IMR-90 (cell line): ENCODE measurements at regions not wholly inside any gene's neighbourhood (a gene's known extent, or its start where the extent isn't known, plus 50 kb on each side); places are given as distances from the start of the nearest gene placed in this dataset.

Experiments used
- ATAC-seq: fragments of 200-7000 bp; cut with Tn5 transposase; 2 replicates; pipeline ENCODE4 v1.9.1; 2020; ENCODE audit warnings: low read depth, mild to moderate bottlenecking, moderate library complexity
- BruUV-seq: library from RNA; stranded (reverse); fragments of 400-500 nt; replicated peaks from 2 replicates; lab custom pipeline; 2021; lab: Mats Ljungman, UMichigan
- CTCF ChIA-PET: fragments of 300-600 bp; formaldehyde crosslinking; extraction: SDS; loops from one replicate; lab custom pipeline; 2021; ENCODE audit warnings: antibody characterized with exemption; lab: Yijun Ruan, JAX
- POLR2A ChIA-PET: fragments of 300-600 bp; sonication (Branson Sonifier 250); formaldehyde crosslinking; loops from one replicate; lab custom pipeline; 2022; ENCODE audit warnings: antibody characterized with exemption; ENCODE audit not compliant: unreplicated experiment; lab: Charles Lee
- DNase-seq: peaks from one replicate; pipeline ENCODE4 v3.0.0; 2013
- H2AFZ ChIP-seq: replicated peaks from 2 replicates; pipeline ENCODE3; 2013; ENCODE audit warnings: low read length, mild to moderate bottlenecking; ENCODE audit not compliant: poor library complexity
- H2AK5ac ChIP-seq: 2 replicates; pipeline ENCODE4 v1.6.1; 2013; ENCODE audit warnings: low read depth, low read length, inconsistent platforms
- H2AK9ac ChIP-seq: replicated peaks from 2 replicates; pipeline ENCODE3; 2013; ENCODE audit warnings: mild to moderate bottlenecking, low read depth, low read length, moderate library complexity; ENCODE audit not compliant: poor library complexity
- H2BK120ac ChIP-seq: 2 replicates; pipeline ENCODE4 v1.6.1; 2013; ENCODE audit warnings: low read depth, low read length, inconsistent platforms
- H2BK15ac ChIP-seq: 3 replicates; pipeline ENCODE4 v1.6.1; 2013; ENCODE audit warnings: low read depth, low read length, inconsistent platforms
- H2BK20ac ChIP-seq: 2 replicates; pipeline ENCODE4 v1.6.1; 2013; ENCODE audit warnings: low read depth, mild to moderate bottlenecking, inconsistent platforms, low read length, moderate library complexity
- H2BK5ac ChIP-seq: 2 replicates; pipeline ENCODE4 v1.6.1; 2013; ENCODE audit warnings: mild to moderate bottlenecking, low read depth, low read length, inconsistent platforms; ENCODE audit not compliant: poor library complexity, severe bottlenecking
- H3K14ac ChIP-seq: replicated peaks from 2 replicates; pipeline ENCODE4 v1.6.1; 2013; ENCODE audit warnings: low read depth, low read length, inconsistent platforms
- H3K18ac ChIP-seq: 2 replicates; pipeline ENCODE4 v1.6.1; 2013; ENCODE audit warnings: low read depth, low read length, control low read depth
- H3K23ac ChIP-seq: 2 replicates; pipeline ENCODE4 v1.6.1; 2013; ENCODE audit warnings: low read depth, low read length, inconsistent platforms
- H3K27ac ChIP-seq: 2 replicates; pipeline ENCODE4 v1.5.1; 2013; ENCODE audit warnings: mild to moderate bottlenecking, control low read depth, low read length; ENCODE audit not compliant: insufficient read depth
- H3K27me3 ChIP-seq: 2 replicates; pipeline ENCODE4 v1.6.1; 2013; ENCODE audit warnings: low read length; ENCODE audit not compliant: control insufficient read depth, insufficient read depth
- H3K36me3 ChIP-seq: 2 replicates; pipeline ENCODE4 v1.6.1; 2013; ENCODE audit warnings: low read length, mixed read lengths; ENCODE audit not compliant: control insufficient read depth, insufficient read depth
- H3K4ac ChIP-seq: 2 replicates; pipeline ENCODE4 v1.6.1; 2013; ENCODE audit warnings: low read depth, low read length, inconsistent platforms
- H3K4me1 ChIP-seq: 2 replicates; pipeline ENCODE4 v1.6.1; 2013; ENCODE audit warnings: low read length, mixed read lengths; ENCODE audit not compliant: control insufficient read depth, insufficient read depth
- H3K4me2 ChIP-seq: 2 replicates; pipeline ENCODE4 v1.6.1; 2013; ENCODE audit warnings: low read depth, mild to moderate bottlenecking, control low read depth, low read length, moderate library complexity
- H3K4me3 ChIP-seq: 2 replicates; pipeline ENCODE4 v1.5.1; 2013; ENCODE audit warnings: low read depth, mild to moderate bottlenecking, control low read depth, low read length, moderate library complexity; ENCODE audit not compliant: insufficient read depth
- H3K56ac ChIP-seq: 2 replicates; pipeline ENCODE4 v1.6.1; 2013; ENCODE audit warnings: low read length, inconsistent platforms; ENCODE audit not compliant: insufficient read depth; ENCODE audit errors: extremely low read depth
- H3K79me1 ChIP-seq, 2 experiments: 2 replicates each; pipeline ENCODE4 v1.6.1; 2013; ENCODE audit warnings: low read length in 2 of 2, inconsistent platforms in 1 of 2, low read depth in 1 of 2
- H3K9ac ChIP-seq: 2 replicates; pipeline ENCODE4 v1.6.1; 2013; ENCODE audit warnings: low read depth, low read length, control low read depth
- H3K9me1 ChIP-seq: 2 replicates; pipeline ENCODE4 v1.6.1; 2013; ENCODE audit warnings: low read length, inconsistent platforms; ENCODE audit not compliant: insufficient read depth
- H3K9me3 ChIP-seq: 2 replicates; pipeline ENCODE4 v1.6.1; 2013; ENCODE audit warnings: low read length; ENCODE audit not compliant: control insufficient read depth, insufficient read depth
- H4K20me1 ChIP-seq: 2 replicates; pipeline ENCODE4 v1.6.1; 2013; ENCODE audit warnings: low read length, inconsistent platforms; ENCODE audit not compliant: insufficient read depth
- H4K5ac ChIP-seq: 2 replicates; pipeline ENCODE4 v1.6.1; 2013; ENCODE audit warnings: mild to moderate bottlenecking, low read depth, low read length, control low read depth
- H4K8ac ChIP-seq, 2 experiments: 2 replicates each; pipeline ENCODE4 v1.6.1; 2013; ENCODE audit warnings: low read depth in 2 of 2, low read length in 2 of 2, control low read depth in 1 of 2, inconsistent platforms in 1 of 2
- H4K91ac ChIP-seq: 2 replicates; pipeline ENCODE4 v1.6.1; 2013; ENCODE audit warnings: low read depth, low read length, inconsistent platforms; ENCODE audit not compliant: insufficient read depth
- BHLHE40 ChIP-seq: fragments of 150-350 bp; IDR thresholded peaks from 2 replicates; pipeline ENCODE4 v1.6.1; 2016; ENCODE audit warnings: mild to moderate bottlenecking, low read depth, low read length
- CEBPB ChIP-seq: IDR thresholded peaks from 2 replicates; pipeline ENCODE4 v1.6.1; 2012; ENCODE audit warnings: low read depth, low read length, improper control_type of control experiment
- CHD1 ChIP-seq: IDR thresholded peaks from 2 replicates; pipeline ENCODE4 v1.6.1; 2012; ENCODE audit warnings: low read depth, low read length, improper control_type of control experiment
- CTCF ChIP-seq: conservative IDR thresholded peaks from 2 replicates; pipeline ENCODE4 v1.5.1; 2012; ENCODE audit warnings: mild to moderate bottlenecking, low read depth, low read length, improper control_type of control experiment
- ELK1 ChIP-seq: fragments of 150-350 bp; IDR thresholded peaks from 2 replicates; pipeline ENCODE4 v1.6.1; 2016; ENCODE audit warnings: low read depth, mild to moderate bottlenecking, low read length, moderate library complexity, borderline replicate concordance
- FOS ChIP-seq: fragments of 150-350 bp; IDR thresholded peaks from 2 replicates; pipeline ENCODE4 v1.6.1; 2016; ENCODE audit warnings: low read depth, low read length
- MAFK ChIP-seq: IDR thresholded peaks from 2 replicates; pipeline ENCODE4 v1.6.1; 2012; ENCODE audit warnings: low read depth, low read length, improper control_type of control experiment
- MAZ ChIP-seq: IDR thresholded peaks from 2 replicates; pipeline ENCODE4 v1.6.1; 2012; ENCODE audit warnings: low read depth, mild to moderate bottlenecking, low read length, improper control_type of control experiment, moderate library complexity, borderline replicate concordance
- MXI1 ChIP-seq: IDR thresholded peaks from 2 replicates; pipeline ENCODE4 v1.6.1; 2012; ENCODE audit warnings: low read depth, mild to moderate bottlenecking, low read length, moderate library complexity, borderline replicate concordance
- NFE2L2 ChIP-seq: fragments of 150-350 bp; IDR thresholded peaks from 2 replicates; pipeline ENCODE4 v1.6.1; 2016; ENCODE audit warnings: low read depth, mild to moderate bottlenecking, low read length
- POLR2A ChIP-seq: IDR thresholded peaks from 2 replicates; pipeline ENCODE4 v1.6.1; 2012; ENCODE audit warnings: mild to moderate bottlenecking, low read depth, low read length
- RAD21 ChIP-seq: IDR thresholded peaks from 2 replicates; pipeline ENCODE4 v1.6.1; 2012; ENCODE audit warnings: low read length, improper control_type of control experiment
- RCOR1 ChIP-seq: IDR thresholded peaks from 2 replicates; pipeline ENCODE4 v1.6.1; 2012; ENCODE audit warnings: mild to moderate bottlenecking, low read length, improper control_type of control experiment; ENCODE audit not compliant: insufficient replicate concordance
- RFX5 ChIP-seq: IDR thresholded peaks from 2 replicates; pipeline ENCODE4 v1.8.0; 2012; ENCODE audit warnings: low read depth, mild to moderate bottlenecking, low read length, moderate library complexity
- SMC3 ChIP-seq: fragments of 150-350 bp; IDR thresholded peaks from 2 replicates; pipeline ENCODE4 v1.6.1; 2016; ENCODE audit warnings: low read depth, mild to moderate bottlenecking, antibody characterized with exemption, low read length, moderate library complexity
- WGBS, 2 experiments: methylation state at CpG; one replicate each; pipeline versions ENCODE4 v1.1.5 to v1.1.7; 2013; ENCODE audit warnings: missing lambda C conversion rate in 2 of 2; ENCODE audit not compliant: insufficient read length in 1 of 2; ENCODE audit errors: extremely low coverage in 2 of 2; 5-methylcytosine and 5-hydroxymethylcytosine counted together
- dilution Hi-C: fragments of 300-500 bp; cut with HindIII; formaldehyde crosslinking; loops from one replicate; pipeline ENCODE4 v1.14.3; 2018; ENCODE audit warnings: low sequenced_read_pairs; ENCODE audit not compliant: unreplicated experiment
- in situ Hi-C: fragments of 300-500 bp; cut with MboI; formaldehyde crosslinking; loops from 3 replicates; pipeline ENCODE4 v1.14.3; 2019; ENCODE audit warnings: low sequenced_read_pairs, inconsistent platforms, mixed read lengths
- intact Hi-C: fragments of 100-400 bp; cut with micrococcal nuclease; formaldehyde crosslinking; loops from 2 replicates; pipeline ENCODE4 v1.10.0; 2022
- TF ChIP-seq, protein P1 (sequence below): fragments of 150-350 bp; IDR thresholded peaks from 2 replicates; pipeline ENCODE4 v1.6.1; 2017; ENCODE audit warnings: mild to moderate bottlenecking, antibody characterized with exemption, low read length, low read depth

DNA sequence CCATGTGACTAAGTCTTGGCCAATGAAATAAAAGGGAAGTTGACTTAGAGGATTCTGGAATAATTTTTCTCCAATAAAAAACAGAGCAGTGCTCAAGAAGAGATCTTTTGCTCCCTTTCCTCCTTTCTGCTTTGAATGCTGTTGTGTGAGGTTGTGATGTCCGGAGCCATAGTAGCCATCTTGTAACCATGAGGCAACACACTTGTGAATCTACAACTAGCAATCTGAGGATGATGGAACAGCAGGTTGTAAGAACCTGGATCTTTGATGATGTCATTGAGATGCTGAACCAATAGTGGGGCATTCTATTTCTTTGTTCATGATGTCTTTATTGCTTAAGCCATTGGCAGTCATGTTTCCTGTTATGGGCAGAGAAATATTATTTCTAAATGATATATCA, 230.0 kb upstream of the SRRM4 start:
- DNase-seq (no peak), ATAC-seq (no peak)
- no peak overlapping the region for H3K18ac ChIP-seq
- H3K27ac ChIP-seq: no peak overlapping the region
- H3K56ac ChIP-seq: no peak overlapping the region
- H3K4me2 ChIP-seq: no peak overlapping the region
- H3K4me1 ChIP-seq: no peaks in the 10 kb centered on the region
- dilution Hi-C loops (no loop called here), intact Hi-C loops (no loop called here), in situ Hi-C loops (no loop called here)
- ChIA-PET POLR2A (no interaction called here), CTCF (no interaction called here)
- H2BK15ac ChIP-seq: no peak overlapping the region
- no peaks in the 10 kb centered on the region for H3K9me1 ChIP-seq
- H3K79me1 ChIP-seq: no peaks in the 10 kb centered on the region
- no TSS peak for BruUV-seq
- H2BK5ac ChIP-seq: no peak overlapping the region
- H3K36me3 ChIP-seq: no peaks in the 10 kb centered on the region
- H4K5ac ChIP-seq: no peak overlapping the region
- H3K23ac ChIP-seq: no peak overlapping the region
- no peaks in the 10 kb centered on the region for H4K20me1 ChIP-seq
- H3K9me3 ChIP-seq: peaks cover 16% of the 10 kb centered on the region
- H2AK9ac ChIP-seq: no peak overlapping the region
- no peak overlapping the region for H3K4ac ChIP-seq
- no peak overlapping the region for H2AFZ ChIP-seq
- no peak overlapping the region for H3K14ac ChIP-seq
- no peak overlapping the region for H4K91ac ChIP-seq
- H3K9ac ChIP-seq: no peak overlapping the region
- H2AK5ac ChIP-seq: no peak overlapping the region
- H3K4me3 ChIP-seq: no peak overlapping the region
- no CpG with 5 or more reads among the region's 1 CpG for WGBS, 2 experiments
- H4K8ac ChIP-seq: no peak overlapping the region
- TF ChIP-seq CHD1 (no peak), POLR2A (no peak), NFE2L2 (no peak), BHLHE40 (no peak), CTCF (no peak), RCOR1 (no peak), RFX5 (no peak), SMC3 (no peak), RAD21 (no peak), MAFK (no peak), MAZ (no peak), MXI1 (no peak), ELK1 (no peak), FOS (no peak), CEBPB (no peak)
- TF ChIP-seq, protein P1, sequence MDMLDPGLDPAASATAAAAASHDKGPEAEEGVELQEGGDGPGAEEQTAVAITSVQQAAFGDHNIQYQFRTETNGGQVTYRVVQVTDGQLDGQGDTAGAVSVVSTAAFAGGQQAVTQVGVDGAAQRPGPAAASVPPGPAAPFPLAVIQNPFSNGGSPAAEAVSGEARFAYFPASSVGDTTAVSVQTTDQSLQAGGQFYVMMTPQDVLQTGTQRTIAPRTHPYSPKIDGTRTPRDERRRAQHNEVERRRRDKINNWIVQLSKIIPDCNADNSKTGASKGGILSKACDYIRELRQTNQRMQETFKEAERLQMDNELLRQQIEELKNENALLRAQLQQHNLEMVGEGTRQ: no peak
- H2BK20ac ChIP-seq: no peak overlapping the region
- no peaks in the 10 kb centered on the region for H3K27me3 ChIP-seq
- H2BK120ac ChIP-seq: no peak overlapping the region
